Sigmoid colon (tissue), 4 donors: ENCODE measurements at regions not wholly inside any gene's neighbourhood (a gene's known extent, or its start where the extent isn't known, plus 50 kb on each side); places are given as distances from the start of the nearest gene placed in this dataset.

Source experiments
- EP300 ChIP-seq, 4 donors: sonication (generic); formaldehyde crosslinking; IDR thresholded peaks; one replicate each; pipeline ENCODE4 v1.6.1; 2017; ENCODE audit warnings: antibody characterized with exemption in 4 of 4
- POLR2A ChIP-seq, 2 donors: fragments of 450-650 bp; IDR thresholded peaks; one replicate each; pipeline ENCODE4 v1.6.1; 2016; ENCODE audit warnings: antibody characterized with exemption in 2 of 2, mild to moderate bottlenecking in 2 of 2, moderate library complexity in 2 of 2
- TF ChIP-seq, protein P1 (sequence below), 4 experiments: fragments of 450-650 bp in 3 of 4; fragments of 200-600 bp in 1 of 4; IDR thresholded peaks; one replicate each; pipeline ENCODE4 v1.5.1; 2016 to 2019; ENCODE audit warnings: antibody characterized with exemption in 4 of 4, mild to moderate bottlenecking in 3 of 4, moderate library complexity in 2 of 4

DNA sequence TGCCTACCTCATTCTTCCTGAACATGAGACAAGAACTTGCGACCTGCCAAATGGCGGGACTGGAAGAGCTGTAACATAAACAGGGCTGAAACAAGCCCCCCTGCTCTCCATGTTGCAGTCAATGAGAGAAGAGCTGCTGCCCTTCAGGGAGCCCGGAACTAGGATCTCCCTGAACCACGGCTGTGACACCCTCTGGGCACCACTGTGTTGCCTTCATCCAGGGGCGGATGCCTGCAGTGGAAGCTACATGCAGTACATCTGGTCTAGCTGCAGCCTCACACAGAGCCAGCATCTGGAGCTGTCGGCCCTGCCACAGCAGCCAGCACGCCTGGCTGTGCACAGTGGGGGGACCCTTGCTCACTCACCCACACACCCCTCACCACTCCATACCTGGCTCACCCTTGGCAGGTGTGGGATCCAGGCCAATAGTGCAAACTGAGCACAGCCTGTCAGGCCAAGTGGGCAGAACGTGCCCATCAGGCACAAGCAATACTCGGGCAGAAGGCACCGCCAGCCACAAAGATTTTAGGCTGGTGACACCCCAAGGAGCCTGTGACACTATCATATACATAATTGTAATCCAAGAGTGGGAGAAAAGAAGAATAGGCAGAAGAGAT lies 451.3 kb downstream of the HTR1B start:
- TF ChIP-seq, protein P1, sequence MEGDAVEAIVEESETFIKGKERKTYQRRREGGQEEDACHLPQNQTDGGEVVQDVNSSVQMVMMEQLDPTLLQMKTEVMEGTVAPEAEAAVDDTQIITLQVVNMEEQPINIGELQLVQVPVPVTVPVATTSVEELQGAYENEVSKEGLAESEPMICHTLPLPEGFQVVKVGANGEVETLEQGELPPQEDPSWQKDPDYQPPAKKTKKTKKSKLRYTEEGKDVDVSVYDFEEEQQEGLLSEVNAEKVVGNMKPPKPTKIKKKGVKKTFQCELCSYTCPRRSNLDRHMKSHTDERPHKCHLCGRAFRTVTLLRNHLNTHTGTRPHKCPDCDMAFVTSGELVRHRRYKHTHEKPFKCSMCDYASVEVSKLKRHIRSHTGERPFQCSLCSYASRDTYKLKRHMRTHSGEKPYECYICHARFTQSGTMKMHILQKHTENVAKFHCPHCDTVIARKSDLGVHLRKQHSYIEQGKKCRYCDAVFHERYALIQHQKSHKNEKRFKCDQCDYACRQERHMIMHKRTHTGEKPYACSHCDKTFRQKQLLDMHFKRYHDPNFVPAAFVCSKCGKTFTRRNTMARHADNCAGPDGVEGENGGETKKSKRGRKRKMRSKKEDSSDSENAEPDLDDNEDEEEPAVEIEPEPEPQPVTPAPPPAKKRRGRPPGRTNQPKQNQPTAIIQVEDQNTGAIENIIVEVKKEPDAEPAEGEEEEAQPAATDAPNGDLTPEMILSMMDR (IDR thresholded peaks at IDR 0.05), result no peak
- no peak for TF ChIP-seq EP300 (IDR thresholded peaks at IDR 0.05)
- TF ChIP-seq POLR2A (IDR thresholded peaks at IDR 0.05), result no peak
